Muscle of leg (tissue), 3 donors: ENCODE measurements at regions not wholly inside any gene's neighbourhood (a gene's known extent, or its start where the extent isn't known, plus 50 kb on each side); places are given as distances from the start of the nearest gene placed in this dataset.

Source experiments
- DNase-seq: peaks from one replicate; pipeline ENCODE4 v3.0.0; 2013
- H3K27ac ChIP-seq: one replicate; pipeline ENCODE4 v1.5.1; 2013; ENCODE audit warnings: mild to moderate bottlenecking, low read length, control low read depth
- H3K27me3 ChIP-seq: one replicate; pipeline ENCODE4 v1.6.1; 2013; ENCODE audit warnings: low read length; ENCODE audit not compliant: control insufficient read depth, insufficient read depth
- H3K36me3 ChIP-seq: one replicate; pipeline ENCODE4 v1.6.1; 2013; ENCODE audit warnings: low read length; ENCODE audit not compliant: control insufficient read depth, insufficient read depth
- H3K4me1 ChIP-seq: one replicate; pipeline ENCODE4 v1.6.1; 2013; ENCODE audit warnings: low read length; ENCODE audit not compliant: control insufficient read depth, insufficient read depth
- H3K4me3 ChIP-seq: one replicate; pipeline ENCODE4 v1.5.1; 2013; ENCODE audit warnings: low read length, control low read depth
- H3K9me3 ChIP-seq: replicated peaks from 2 replicates; pipeline ENCODE4 v1.6.1; 2013; ENCODE audit warnings: low read depth, low read length; ENCODE audit not compliant: control insufficient read depth
- WGBS: methylation state at CpG from one replicate; pipeline ENCODE4 v1.1.5; 2013; ENCODE audit warnings: missing lambda C conversion rate; ENCODE audit not compliant: insufficient coverage; 5-methylcytosine and 5-hydroxymethylcytosine counted together

GRCh38 chr2:136394136-136395060, 276.4 kb upstream of the CXCR4 start:
- Histone ChIP-seq H3K9me3 (no peaks in the 10 kb centered on the region), H3K27me3 (no peaks in the 10 kb centered on the region), H3K4me1 (no peaks in the 10 kb centered on the region), H3K36me3 (no peaks in the 10 kb centered on the region), H3K27ac (no peak overlapping the region), H3K4me3 (no peak overlapping the region)
- 77% methylated on average over 6 of the region's 8 CpGs for WGBS
- no peak for DNase-seq

GRCh38 chr2:136393514-136393913, 275.6 kb upstream of the CXCR4 start:
- Histone ChIP-seq H3K4me3 (no peak overlapping the region), H3K27me3 (no peaks in the 10 kb centered on the region), H3K9me3 (no peaks in the 10 kb centered on the region), H3K36me3 (no peaks in the 10 kb centered on the region), H3K27ac (no peak overlapping the region), H3K4me1 (no peaks in the 10 kb centered on the region)
- peak; percentile 48 for DNase-seq
- WGBS, result no CpG with 5 or more reads among the region's 1 CpG

- Histone ChIP-seq H3K27me3 (no peaks in the 10 kb centered on the region), H3K9me3 (no peaks in the 10 kb centered on the region), H3K4me1 (no peaks in the 10 kb centered on the region), H3K4me3 (no peak overlapping the region), H3K36me3 (no peaks in the 10 kb centered on the region), H3K27ac (no peak overlapping the region)
- no CpG with 5 or more reads among the region's 4 CpGs for WGBS
- no peak for DNase-seq
Observed at GRCh38 chr2:136392897-136393505, 275.1 kb upstream of the CXCR4 start.

GRCh38 chr2:136389809-136390208, 271.9 kb upstream of the CXCR4 start:
- Histone ChIP-seq H3K9me3 (no peaks in the 10 kb centered on the region), H3K27me3 (no peaks in the 10 kb centered on the region), H3K4me3 (no peak overlapping the region), H3K4me1 (no peaks in the 10 kb centered on the region), H3K36me3 (no peaks in the 10 kb centered on the region), H3K27ac (no peak overlapping the region)
- no peak for DNase-seq
- WGBS, result no CpG with 5 or more reads among the region's 3 CpGs

- H3K9me3 ChIP-seq, result no peaks in the 10 kb centered on the region
- H3K27me3 ChIP-seq, result no peaks in the 10 kb centered on the region
- WGBS, result 21% methylated on average over 2 of the region's 3 CpGs
- no peaks in the 10 kb centered on the region for H3K36me3 ChIP-seq
- H3K4me1 ChIP-seq, result peaks cover 5% of the 10 kb centered on the region
- no peak overlapping the region for H3K27ac ChIP-seq
- no peak overlapping the region for H3K4me3 ChIP-seq
- peak; percentile 91 for DNase-seq
Observed at GRCh38 chr2:136386046-136386445, 268.1 kb upstream of the CXCR4 start.

- peak; percentile 39 for DNase-seq
- H3K36me3 ChIP-seq, result no peaks in the 10 kb centered on the region
- H3K9me3 ChIP-seq, result no peaks in the 10 kb centered on the region
- no peaks in the 10 kb centered on the region for H3K27me3 ChIP-seq
- H3K4me1 ChIP-seq, result peaks cover 5% of the 10 kb centered on the region
- 20% methylated on average over 1 of the region's 3 CpGs for WGBS
- H3K4me3 ChIP-seq, result no peak overlapping the region
- no peak overlapping the region for H3K27ac ChIP-seq
Observed at GRCh38 chr2:136384531-136385303, 266.8 kb upstream of the CXCR4 start.

GRCh38 chr2:136383167-136383566, 265.2 kb upstream of the CXCR4 start:
- Histone ChIP-seq H3K9me3 (no peaks in the 10 kb centered on the region), H3K27me3 (no peaks in the 10 kb centered on the region), H3K4me1 (peaks cover 10% of the 10 kb centered on the region), H3K36me3 (no peaks in the 10 kb centered on the region), H3K4me3 (no peak overlapping the region), H3K27ac (no peak overlapping the region)
- no peak for DNase-seq
- 83% methylated on average over 1 of the region's 3 CpGs for WGBS

- 54% methylated on average over 10 of the region's 14 CpGs for WGBS
- Histone ChIP-seq H3K9me3 (no peaks in the 10 kb centered on the region), H3K4me3 (no peak overlapping the region), H3K4me1 (peaks cover 18% of the 10 kb centered on the region), H3K27me3 (no peaks in the 10 kb centered on the region), H3K27ac (no peak overlapping the region), H3K36me3 (no peaks in the 10 kb centered on the region)
- DNase-seq, result peak; percentile 52
Observed at GRCh38 chr2:136381722-136382633, 264.0 kb upstream of the CXCR4 start.

GRCh38 chr2:136381245-136381644, 263.3 kb upstream of the CXCR4 start:
- Histone ChIP-seq H3K9me3 (no peaks in the 10 kb centered on the region), H3K4me1 (peaks cover 25% of the 10 kb centered on the region), H3K27me3 (no peaks in the 10 kb centered on the region), H3K27ac (no peak overlapping the region), H3K36me3 (no peaks in the 10 kb centered on the region), H3K4me3 (no peak overlapping the region)
- WGBS, result no CpG with 5 or more reads among the region's 1 CpG
- no peak for DNase-seq
